GM12891 (cell line): ENCODE measurements at regions not wholly inside any gene's neighbourhood (a gene's known extent, or its start where the extent isn't known, plus 50 kb on each side); places are given as distances from the start of the nearest gene placed in this dataset.

ENCODE experiments used
- DNase-seq: peaks from one replicate; pipeline ENCODE4 v3.0.0; 2011; ENCODE audit warnings: low spot score; ENCODE audit not compliant: insufficient read length
- FAIRE-seq: peaks from 2 replicates; lab custom pipeline; 2011; peaks lifted over from hg19 to GRCh38; lab: Jason Lieb, UNC
- PAX5 ChIP-seq: IDR thresholded peaks from 2 replicates; pipeline ENCODE4 v1.6.1; 2011; ENCODE audit warnings: low read length, moderate library complexity, mild to moderate bottlenecking; ENCODE audit not compliant: insufficient read depth, severe bottlenecking
- POLR2A ChIP-seq: IDR thresholded peaks from 2 replicates; pipeline ENCODE4 v1.6.1; 2011; ENCODE audit warnings: low read depth, low read length, control low read depth
- POLR2AphosphoS5 ChIP-seq: IDR thresholded peaks from 2 replicates; pipeline ENCODE4 v1.6.1; 2011; ENCODE audit warnings: low read depth, low read length, control low read depth
- POU2F2 ChIP-seq: IDR thresholded peaks from 2 replicates; pipeline ENCODE4 v1.6.1; 2011; ENCODE audit warnings: low read depth, mild to moderate bottlenecking, control low read depth, low read length, moderate library complexity
- SPI1 ChIP-seq: IDR thresholded peaks from 2 replicates; pipeline ENCODE4 v1.6.1; 2011; ENCODE audit warnings: low read depth, low read length, control low read depth
- TAF1 ChIP-seq: IDR thresholded peaks from 2 replicates; pipeline ENCODE4 v1.6.1; 2011; ENCODE audit warnings: low read depth, low read length, control low read depth

DNA sequence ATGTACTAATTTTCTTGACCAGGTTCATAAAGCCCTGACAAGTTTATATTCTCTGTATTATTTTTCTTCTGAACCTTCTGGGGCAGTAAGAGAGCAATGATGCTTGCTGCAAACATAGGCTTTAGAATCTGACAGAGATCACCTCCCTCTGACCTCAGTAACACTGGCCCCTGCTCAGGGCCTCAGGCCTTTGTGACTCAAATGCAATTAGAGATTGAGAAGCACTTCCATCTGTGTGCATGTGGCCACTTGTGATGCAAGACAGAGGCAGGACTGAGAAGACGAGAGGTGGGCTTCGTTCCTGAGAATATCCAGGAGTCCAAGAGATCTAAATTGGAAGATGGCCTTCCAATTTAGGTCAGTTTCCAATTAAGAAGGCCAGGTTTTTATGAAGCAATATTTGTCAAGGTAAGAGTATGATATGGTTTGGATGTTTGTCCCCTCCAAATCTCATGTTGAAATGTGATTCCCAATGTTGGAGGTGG, 82.8 kb upstream of the VEGFC start:
- no peak for FAIRE-seq
- no peak for TF ChIP-seq POLR2AphosphoS5
- TF ChIP-seq SPI1, result no peak
- TF ChIP-seq POLR2A, result no peak
- TF ChIP-seq TAF1, result no peak
- TF ChIP-seq POU2F2, result no peak
- TF ChIP-seq PAX5, result no peak

DNA sequence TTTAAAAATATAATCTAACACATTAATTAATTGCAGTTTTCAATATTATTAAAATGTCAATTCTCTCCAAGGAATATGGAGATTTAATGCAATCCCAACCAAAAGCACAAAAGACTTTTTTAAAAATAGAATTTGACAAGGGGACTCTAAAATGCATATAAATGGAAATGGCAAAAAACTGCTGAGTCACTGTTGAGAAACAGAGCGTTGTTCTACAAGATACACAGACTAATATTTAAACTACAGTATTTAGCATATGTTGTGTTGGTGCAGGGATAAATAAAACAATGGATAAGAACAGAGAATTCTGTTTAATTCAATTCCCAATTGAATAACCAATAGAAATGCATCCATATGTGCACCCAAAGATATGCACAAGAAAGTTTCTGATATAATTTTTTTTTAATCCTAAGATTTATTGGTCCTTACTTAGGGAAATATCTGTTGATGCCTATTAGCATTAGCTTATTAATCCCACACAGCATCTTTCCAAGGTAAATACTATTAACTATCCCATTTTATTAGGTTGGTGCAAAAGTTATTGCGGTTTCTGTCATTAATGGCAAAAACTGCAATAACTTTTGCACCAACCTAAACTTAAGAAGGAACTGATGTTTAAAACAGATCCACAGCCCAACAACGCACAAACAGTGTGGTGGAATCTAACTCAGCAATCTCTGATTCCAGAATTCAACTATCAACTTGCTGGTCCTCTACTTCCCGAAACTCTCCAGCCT, 86.8 kb upstream of the VEGFC start:
- TF ChIP-seq PAX5 (no peak), SPI1 (no peak), POLR2A (no peak), POLR2AphosphoS5 (no peak), TAF1 (no peak), POU2F2 (no peak)
- DNase-seq, result no peak
- no peak for FAIRE-seq

More for the DNA sequence above, 82.8 kb upstream of the VEGFC start:
- no peak for DNase-seq

DNA sequence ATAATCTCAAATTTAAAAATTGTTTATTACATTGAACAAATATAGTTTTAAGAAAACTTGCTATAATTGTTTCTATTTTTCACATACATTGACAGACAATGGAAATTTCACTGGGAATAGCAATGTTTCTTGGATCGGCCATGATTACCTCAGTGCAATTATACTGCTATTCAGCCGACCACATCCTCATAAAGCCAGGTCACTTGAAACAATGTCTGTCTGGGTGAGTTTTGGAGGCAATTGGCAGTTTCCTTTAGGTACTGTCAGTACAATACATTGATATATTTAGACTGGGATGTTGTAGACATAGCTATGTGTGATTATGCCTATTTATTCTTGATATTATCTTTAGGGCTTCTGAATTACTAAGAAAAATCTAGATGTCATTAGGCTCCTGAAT, 89.5 kb upstream of the VEGFC start:
- TF ChIP-seq PAX5 (no peak), SPI1 (no peak), POLR2AphosphoS5 (no peak), POU2F2 (no peak), POLR2A (no peak), TAF1 (no peak)
- no peak for DNase-seq
- no peak for FAIRE-seq

DNA sequence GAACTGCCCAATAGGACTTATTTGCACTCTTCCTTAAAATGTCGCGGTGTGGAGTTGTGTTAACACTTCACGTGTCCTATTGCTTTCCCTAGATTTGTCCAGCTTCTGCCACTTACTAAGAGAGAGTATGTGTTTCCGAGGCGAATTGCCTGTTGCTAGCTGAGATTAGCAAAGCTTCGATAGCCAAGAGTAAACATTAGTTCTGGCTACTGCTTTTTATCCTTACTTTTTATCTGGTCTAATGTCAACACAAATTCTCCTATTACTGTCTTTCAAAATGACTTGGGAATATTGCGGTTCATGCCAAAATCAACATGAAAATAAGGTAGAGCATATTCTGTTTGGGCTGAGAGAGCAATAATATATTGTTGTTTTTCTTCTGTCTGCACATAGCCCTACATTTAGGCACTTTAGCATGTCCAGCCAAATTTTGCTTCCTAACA, 90.4 kb upstream of the VEGFC start:
- no peak for FAIRE-seq
- no peak for TF ChIP-seq TAF1
- TF ChIP-seq POU2F2, result no peak
- no peak for TF ChIP-seq PAX5
- TF ChIP-seq SPI1, result no peak
- no peak for TF ChIP-seq POLR2AphosphoS5
- no peak for TF ChIP-seq POLR2A
- no peak for DNase-seq

DNA sequence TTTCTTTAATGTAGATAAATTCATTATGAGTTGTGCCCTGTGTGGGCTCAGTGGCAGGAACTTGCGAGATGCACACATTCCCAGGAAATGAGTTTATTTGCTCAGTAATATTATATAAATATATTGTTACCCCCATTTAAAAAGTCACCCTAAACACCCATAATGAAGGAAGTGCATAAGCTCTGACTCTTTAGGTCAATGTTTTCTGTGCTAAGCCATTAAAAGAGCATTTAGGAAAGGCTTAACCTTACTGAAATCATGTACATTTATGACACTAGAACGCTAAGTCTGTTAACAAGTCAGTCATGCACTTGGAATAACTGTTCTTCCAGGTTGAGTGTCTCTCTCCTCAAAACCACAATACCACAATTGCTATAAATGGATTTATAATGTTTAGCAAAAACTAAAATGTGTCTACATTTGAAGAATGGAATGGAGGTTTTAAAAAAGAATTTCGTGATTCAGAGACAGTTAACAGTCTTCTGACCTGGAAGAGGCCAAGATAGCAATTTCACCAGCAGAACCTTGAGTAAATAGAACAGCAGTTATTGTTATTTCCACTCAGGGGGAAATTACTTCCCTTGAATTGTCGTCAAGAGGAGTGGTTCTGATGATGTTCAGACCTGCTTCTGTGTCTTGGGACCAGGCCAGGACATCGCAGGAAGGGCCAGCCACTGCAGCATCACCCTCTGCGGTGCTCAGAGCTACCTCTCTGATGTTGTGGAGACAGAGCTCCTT, 91.1 kb upstream of the VEGFC start:
- TF ChIP-seq SPI1 (no peak), TAF1 (no peak), POLR2AphosphoS5 (no peak), POU2F2 (no peak), PAX5 (no peak), POLR2A (no peak)
- no peak for DNase-seq
- no peak for FAIRE-seq

DNA sequence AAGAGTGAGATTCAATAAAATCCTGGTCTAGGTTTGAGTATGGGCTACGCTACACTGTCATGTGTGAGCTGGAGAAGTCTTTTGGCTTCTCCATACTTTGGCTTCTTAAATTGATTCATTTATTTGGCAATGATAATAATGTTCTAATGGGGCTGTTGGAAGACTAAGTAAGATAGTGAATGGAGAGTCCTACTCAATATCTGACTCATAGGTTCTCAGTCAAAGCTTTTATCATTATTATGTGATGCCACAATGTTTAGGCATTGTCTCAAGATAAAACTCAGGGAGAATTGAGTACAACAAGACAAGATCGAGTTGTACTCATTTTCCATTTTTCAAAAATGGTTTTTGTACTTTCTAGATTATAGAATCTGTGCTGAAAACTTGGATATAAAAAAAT, 92.5 kb upstream of the VEGFC start:
- TF ChIP-seq TAF1 (no peak), PAX5 (no peak), SPI1 (no peak), POLR2A (no peak), POU2F2 (no peak), POLR2AphosphoS5 (no peak)
- DNase-seq (no peak), FAIRE-seq (no peak)

DNA sequence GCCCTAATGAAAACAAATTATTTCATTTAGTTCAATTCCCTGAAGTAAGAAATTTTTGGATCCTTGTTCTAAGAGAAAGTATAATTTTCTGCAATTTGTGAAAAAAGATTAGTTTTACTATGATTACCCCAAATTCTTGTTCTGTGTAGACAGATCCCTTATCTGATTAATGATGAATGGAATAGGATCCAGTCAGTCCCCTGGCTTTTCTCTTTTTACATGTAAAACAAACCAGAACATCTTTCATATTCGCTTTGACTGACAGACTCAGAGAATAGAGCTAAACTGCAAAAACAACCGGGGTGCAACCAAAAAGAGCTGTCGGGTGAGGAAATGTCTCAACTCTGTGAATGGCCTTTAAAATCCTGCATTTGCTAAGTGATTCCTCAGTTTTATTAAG, 93.4 kb upstream of the VEGFC start:
- TF ChIP-seq SPI1 (no peak), POLR2A (no peak), POU2F2 (no peak), PAX5 (no peak), TAF1 (no peak)
- no peak for FAIRE-seq
- DNase-seq, result no peak

DNA sequence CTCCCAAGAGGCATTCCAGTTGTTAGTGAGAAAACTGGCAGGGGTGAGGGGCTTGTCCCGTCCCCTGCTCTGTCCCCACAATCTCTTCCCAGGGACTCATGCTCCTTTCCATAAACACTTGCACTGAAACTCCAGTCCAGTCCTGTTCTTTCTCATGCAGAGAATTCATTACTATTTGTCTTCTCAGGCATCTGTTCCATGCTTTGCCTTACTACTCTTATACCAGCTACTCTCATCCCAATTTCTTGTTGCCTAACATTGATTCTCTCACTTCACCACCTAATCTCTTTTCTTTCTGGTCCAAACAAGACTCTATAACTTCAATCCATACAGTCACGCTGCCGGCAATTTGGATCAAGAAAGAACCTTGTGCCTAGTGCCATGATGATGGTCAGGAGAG, 97.1 kb upstream of the VEGFC start:
- FAIRE-seq, result no peak
- no peak for DNase-seq
- TF ChIP-seq POLR2AphosphoS5 (no peak), SPI1 (no peak), POU2F2 (no peak), PAX5 (no peak), POLR2A (no peak), TAF1 (no peak)

DNA sequence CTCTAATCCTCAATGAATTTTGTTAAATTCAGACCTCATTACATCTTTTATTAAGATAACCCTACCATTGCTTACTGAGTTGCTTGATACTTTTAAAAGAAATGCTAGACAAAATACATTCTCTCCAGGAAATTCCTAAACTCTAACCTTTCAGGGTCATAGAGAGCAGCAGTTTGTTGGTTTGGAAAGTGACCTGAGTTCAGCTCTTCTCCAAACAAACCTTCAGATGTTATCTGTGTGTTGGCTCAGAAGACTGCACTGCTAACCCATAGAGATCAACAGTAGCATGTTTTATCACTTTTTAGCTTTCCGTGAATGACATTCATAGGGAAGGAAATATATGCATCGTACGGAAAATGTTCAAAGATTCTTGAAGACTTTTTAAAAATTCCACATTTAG, 101.8 kb upstream of the VEGFC start:
- no peak for FAIRE-seq
- TF ChIP-seq POLR2A (no peak), POLR2AphosphoS5 (no peak), SPI1 (no peak)
- no peak for DNase-seq

DNA sequence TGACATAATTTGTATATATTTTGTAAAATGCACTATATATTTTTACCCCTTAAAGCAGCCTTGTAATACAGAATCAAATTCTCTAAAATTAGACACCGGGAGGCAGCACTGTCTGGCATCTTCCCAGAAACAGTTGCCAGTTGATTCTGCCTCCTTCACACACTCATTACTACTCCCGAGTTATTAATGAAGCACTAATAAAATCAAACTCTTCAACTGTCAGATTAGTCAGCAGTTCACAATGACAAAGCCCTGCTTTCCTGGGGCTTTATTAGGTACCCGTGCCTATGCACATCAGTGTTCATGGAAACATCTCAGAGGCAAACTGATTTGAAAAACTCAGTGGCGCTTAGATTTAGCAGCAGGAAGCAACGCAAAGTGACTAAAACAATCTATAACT, 103.5 kb upstream of the VEGFC start:
- TF ChIP-seq SPI1 (no peak), POLR2A (no peak), TAF1 (no peak), POLR2AphosphoS5 (no peak), PAX5 (no peak), POU2F2 (no peak)
- DNase-seq (no peak), FAIRE-seq (no peak)
